K562 (cell line): ENCODE measurements at regions not wholly inside any gene's neighbourhood (a gene's known extent, or its start where the extent isn't known, plus 50 kb on each side); places are given as distances from the start of the nearest gene placed in this dataset.

Source experiments
- ATF3 ChIP-seq, 2 experiments: fragments of 450-650 bp in 1 of 2; sonication (generic) in 1 of 2; formaldehyde crosslinking in 1 of 2; IDR thresholded peaks in 1 of 2; conservative IDR thresholded peaks in 1 of 2; 2 replicates each; pipeline versions ENCODE4 v1.6.1 to v1.8.1; 2016 to 2023; ENCODE audit warnings: mild to moderate bottlenecking in 2 of 2, moderate library complexity in 2 of 2, inconsistent platforms in 1 of 2, missing genetic modification reagents in 1 of 2
- BHLHE40 ChIP-seq: IDR thresholded peaks from 2 replicates; pipeline ENCODE4 v1.6.1; 2011; ENCODE audit warnings: low read length, improper control_type of control experiment
- CHD7 ChIP-seq: fragments of 200-600 bp; sonication (generic); IDR thresholded peaks from one replicate; pipeline ENCODE4 v1.6.1; 2012; ENCODE audit warnings: mild to moderate bottlenecking, low read depth, low read length, inconsistent platforms
- JUNB ChIP-seq: fragments of 450-650 bp; formaldehyde crosslinking; conservative IDR thresholded peaks from 2 replicates; pipeline ENCODE4 v1.4.0; 2020; ENCODE audit warnings: mild to moderate bottlenecking
- JUND ChIP-seq, 2 experiments: IDR thresholded peaks; 2 replicates in 1 of 2; 3 replicates in 1 of 2; pipeline ENCODE4 v1.6.1; 2011; ENCODE audit warnings: borderline replicate concordance in 2 of 2, low read depth in 2 of 2, low read length in 2 of 2, improper control_type of control experiment in 1 of 2, missing biosample characterization in 1 of 2, missing genetic modification characterization in 1 of 2, missing genetic modification reagents in 1 of 2
- MAFG ChIP-seq: fragments of 450-650 bp; conservative IDR thresholded peaks from 2 replicates; pipeline ENCODE4 v1.6.1; 2016; ENCODE audit warnings: missing genetic modification characterization, missing compliant biosample characterization
- NCOA1 ChIP-seq: fragments of 450-650 bp; IDR thresholded peaks from 2 replicates; pipeline ENCODE4 v1.6.1; 2016; ENCODE audit warnings: low read depth
- NFE2 ChIP-seq: IDR thresholded peaks from 2 replicates; pipeline ENCODE4 v1.6.1; 2014; ENCODE audit warnings: antibody characterized with exemption, low read depth
- PRDM10 ChIP-seq: fragments of 450-650 bp; IDR thresholded peaks from 2 replicates; pipeline ENCODE4 v1.6.1; 2018; ENCODE audit not compliant: partially characterized antibody
- PYGO2 ChIP-seq: fragments of 450-650 bp; IDR thresholded peaks from 2 replicates; pipeline ENCODE4 v1.6.1; 2016; ENCODE audit warnings: mild to moderate bottlenecking, missing genetic modification characterization, moderate library complexity, missing compliant biosample characterization
- ZBED1 ChIP-seq: IDR thresholded peaks from 2 replicates; pipeline ENCODE4 v1.6.1; 2014
- ZNF316 ChIP-seq: fragments of 450-650 bp; IDR thresholded peaks from 2 replicates; pipeline ENCODE4 v1.6.1; 2016

GRCh38 chr12:92551853-92552397, 150.9 kb upstream of the PLEKHG7 start (continued):
- TF ChIP-seq ZNF316: peak; percentile 33; the same call in 1 of the 2 replicates
- no peak for TF ChIP-seq PYGO2
- TF ChIP-seq ZBED1: no peak
- no peak for TF ChIP-seq CHD7
- peak; percentile 39; the same call in 1 of the 2 replicates for TF ChIP-seq JUND (IDR thresholded peaks at IDR 0.05; ENCODE audit: borderline replicate concordance, low read depth, low read length)
- peak; percentile 11; the same call in 1 of the 3 replicates for TF ChIP-seq JUND (tag; IDR thresholded peaks at IDR 0.05; ENCODE audit: borderline replicate concordance, low read depth, low read length)
- peak; percentile 62 for TF ChIP-seq MAFG (tag)
- peak; percentile 31 for TF ChIP-seq PRDM10
- no peak for TF ChIP-seq NCOA1
- TF ChIP-seq BHLHE40: 0 out of 2 replicates have a peak, but pooled peaks have one; percentile 25
- TF ChIP-seq ATF3 (IDR thresholded peaks at IDR 0.05): peak; percentile 52; the same call in 1 of the 2 replicates
- TF ChIP-seq ATF3 (CRISPR knock-in tag; conservative IDR thresholded peaks at IDR 0.05): no peak
- TF ChIP-seq JUNB (CRISPR knock-in tag): no peak
- peak; percentile 44; the same call in 1 of the 2 replicates for TF ChIP-seq NFE2
